ENCODE measurements at regions not wholly inside any gene's neighbourhood (a gene's known extent, or its start where the extent isn't known, plus 50 kb on each side); places are given as distances from the start of the nearest gene placed in this dataset.

GRCh38 chr6:170010665-170011203 is 259.3 kb downstream of the ERMARD start:
- no peak overlapping the region for H3K4me3 ChIP-seq (ENCODE audit: control insufficient read depth, low read depth, low read length)
- no peak for DNase-seq (ENCODE audit: low read depth)
- TF ChIP-seq CTCF (IDR thresholded peaks at IDR 0.05; ENCODE audit: control insufficient read depth, insufficient read depth, low read depth, low read length, missing control alignments) = no peak

- no peak for DNase-seq (ENCODE audit: low read depth)
- no peak overlapping the region for H3K4me3 ChIP-seq (ENCODE audit: control insufficient read depth, low read depth, low read length)
- TF ChIP-seq CTCF (IDR thresholded peaks at IDR 0.05; ENCODE audit: control insufficient read depth, insufficient read depth, low read depth, low read length, missing control alignments) = no peak
Measured at GRCh38 chr6:170008294-170008785, 256.9 kb downstream of the ERMARD start.

- TF ChIP-seq CTCF (IDR thresholded peaks at IDR 0.05; ENCODE audit: control insufficient read depth, insufficient read depth, low read depth, low read length, missing control alignments) = no peak
- no peak for DNase-seq (ENCODE audit: low read depth)
- no peak overlapping the region for H3K4me3 ChIP-seq (ENCODE audit: control insufficient read depth, low read depth, low read length)
Measured at GRCh38 chr6:170007468-170008293, 256.3 kb downstream of the ERMARD start.

- no peak for TF ChIP-seq CTCF (IDR thresholded peaks at IDR 0.05; ENCODE audit: control insufficient read depth, insufficient read depth, low read depth, low read length, missing control alignments)
- DNase-seq (ENCODE audit: low read depth) = no peak
- H3K4me3 ChIP-seq (ENCODE audit: control insufficient read depth, low read depth, low read length) = no peak overlapping the region
Measured at GRCh38 chr6:170006900-170007467, 255.6 kb downstream of the ERMARD start.

- TF ChIP-seq CTCF (IDR thresholded peaks at IDR 0.05; ENCODE audit: control insufficient read depth, insufficient read depth, low read depth, low read length, missing control alignments) = no peak
Measured at GRCh38 chr6:170006071-170006899, 254.9 kb downstream of the ERMARD start.

GRCh38 chr6:170005665-170006064 is 254.2 kb downstream of the ERMARD start:
- DNase-seq (ENCODE audit: low read depth) = no peak
- TF ChIP-seq CTCF (IDR thresholded peaks at IDR 0.05; ENCODE audit: control insufficient read depth, insufficient read depth, low read depth, low read length, missing control alignments) = no peak
- H3K4me3 ChIP-seq (ENCODE audit: control insufficient read depth, low read depth, low read length) = no peak overlapping the region

More at GRCh38 chr6:170006071-170006899, 254.9 kb downstream of the ERMARD start:
- no peak overlapping the region for H3K4me3 ChIP-seq (ENCODE audit: control insufficient read depth, low read depth, low read length)
- DNase-seq (ENCODE audit: low read depth) = no peak
